OCI-LY3 (cell line): ENCODE measurements at regions not wholly inside any gene's neighbourhood (a gene's known extent, or its start where the extent isn't known, plus 50 kb on each side); places are given as distances from the start of the nearest gene placed in this dataset.

Experiments
- H2AFZ ChIP-seq: fragments of 200-600, 300-600 bp; shearing (Covaris generic); 2 replicates; pipeline ENCODE4 v1.6.0; 2014; ENCODE audit warnings: antibody characterized with exemption, low read depth, low read length
- H3K27ac ChIP-seq: fragments of 200-600, 300-600 bp; sonication (generic); 2 replicates; pipeline ENCODE4 v1.5.1; 2014; ENCODE audit warnings: mild to moderate bottlenecking, low read length, moderate library complexity, mixed read lengths
- H3K27me3 ChIP-seq: fragments of 200-600, 300-600 bp; sonication (generic); 2 replicates; pipeline ENCODE4 v1.6.1; 2014; ENCODE audit warnings: low read depth, low read length, mixed read lengths
- H3K36me3 ChIP-seq: fragments of 200-600, 300-600 bp; sonication (generic); replicated peaks from 2 replicates; pipeline ENCODE3; 2014; ENCODE audit warnings: low read depth, low read length, mixed read lengths
- H3K4me1 ChIP-seq: fragments of 300-600, 200-600 bp; sonication (generic); 2 replicates; pipeline ENCODE4 v1.6.1; 2014; ENCODE audit warnings: low read length, mixed read lengths
- H3K4me2 ChIP-seq: fragments of 200-600, 300-600 bp; sonication (generic); 2 replicates; pipeline ENCODE4 v1.6.1; 2014; ENCODE audit warnings: low read length, mixed read lengths
- H3K4me3 ChIP-seq: fragments of 300-600, 200-600 bp; sonication (generic); 2 replicates; pipeline ENCODE4 v1.5.1; 2014; ENCODE audit warnings: antibody characterized with exemption, mild to moderate bottlenecking, low read length, moderate library complexity
- H3K79me2 ChIP-seq: fragments of 300-600, 200-600 bp; shearing (Covaris generic); 2 replicates; pipeline ENCODE4 v1.6.1; 2014; ENCODE audit warnings: mild to moderate bottlenecking, low read length, mixed read lengths
- H3K9ac ChIP-seq: fragments of 300-600, 200-600 bp; shearing (Covaris generic); 2 replicates; pipeline ENCODE4 v1.6.0; 2014; ENCODE audit warnings: mild to moderate bottlenecking, low read length, moderate library complexity
- H3K9me3 ChIP-seq: fragments of 200-600, 300-600 bp; shearing (Covaris generic); 2 replicates; pipeline ENCODE4 v1.6.1; 2014; ENCODE audit warnings: low read length, mixed read lengths; ENCODE audit not compliant: insufficient read depth
- H4K20me1 ChIP-seq: fragments of 200-600, 300-600 bp; sonication (generic); 2 replicates; pipeline ENCODE4 v1.6.1; 2016; ENCODE audit warnings: low read length, mixed read lengths; ENCODE audit not compliant: insufficient read depth
- CTCF ChIP-seq: fragments of 200-600, 300-600 bp; sonication (generic); IDR thresholded peaks from 2 replicates; pipeline ENCODE4 v1.5.1; 2014; ENCODE audit warnings: antibody characterized with exemption, low read length, low read depth
- EZH2phosphoT487 ChIP-seq: fragments of 200-600 bp; shearing (Covaris generic); IDR thresholded peaks from 2 replicates; pipeline ENCODE4 v1.6.1; 2018; ENCODE audit warnings: antibody characterized with exemption, mixed run types, low read depth

- no peaks in the 10 kb centered on the region for H3K9me3 ChIP-seq
- H2AFZ ChIP-seq = no peak overlapping the region
- no peak overlapping the region for H3K9ac ChIP-seq
- peaks cover 16% of the 10 kb centered on the region for H3K4me1 ChIP-seq
- H3K4me3 ChIP-seq = no peak overlapping the region
- H3K27ac ChIP-seq = no peak overlapping the region
- H3K79me2 ChIP-seq = no peaks in the 10 kb centered on the region
- H4K20me1 ChIP-seq = no peaks in the 10 kb centered on the region
- H3K4me2 ChIP-seq = no peak overlapping the region
- H3K27me3 ChIP-seq = no peaks in the 10 kb centered on the region; the same call in 1 of the 2 replicates
- H3K36me3 ChIP-seq = no peaks in the 10 kb centered on the region
- TF ChIP-seq CTCF (no peak), EZH2phosphoT487 (no peak)
Measured at GRCh38 chr3:177580437-177580836, 383.2 kb upstream of the TBL1XR1 start.

- no peaks in the 10 kb centered on the region for H3K9me3 ChIP-seq
- H3K27ac ChIP-seq = no peak overlapping the region
- H3K9ac ChIP-seq = no peak overlapping the region
- no peaks in the 10 kb centered on the region for H3K27me3 ChIP-seq
- no peaks in the 10 kb centered on the region for H4K20me1 ChIP-seq
- H3K4me1 ChIP-seq = no peaks in the 10 kb centered on the region
- no peak overlapping the region for H2AFZ ChIP-seq
- no peaks in the 10 kb centered on the region for H3K36me3 ChIP-seq
- no peak overlapping the region for H3K4me2 ChIP-seq
- H3K79me2 ChIP-seq = no peaks in the 10 kb centered on the region
- no peak overlapping the region for H3K4me3 ChIP-seq
- no peak for TF ChIP-seq EZH2phosphoT487
- no peak for TF ChIP-seq CTCF
Measured at GRCh38 chr3:177585271-177585670, 388.0 kb upstream of the TBL1XR1 start.

- no peaks in the 10 kb centered on the region for H3K27me3 ChIP-seq
- TF ChIP-seq CTCF (no peak), EZH2phosphoT487 (no peak)
Measured at GRCh38 chr3:177589041-177589650, 391.9 kb upstream of the TBL1XR1 start.

GRCh38 chr3:177589911-177590381, 392.7 kb upstream of the TBL1XR1 start:
- TF ChIP-seq CTCF (no peak), EZH2phosphoT487 (no peak)
- no peak overlapping the region for H3K4me2 ChIP-seq
- H3K27ac ChIP-seq = no peak overlapping the region
- H3K9ac ChIP-seq = no peak overlapping the region
- no peaks in the 10 kb centered on the region for H3K36me3 ChIP-seq
- no peak overlapping the region for H3K4me3 ChIP-seq
- peaks cover 6% of the 10 kb centered on the region for H3K4me1 ChIP-seq
- no peak overlapping the region for H2AFZ ChIP-seq
- H3K79me2 ChIP-seq = no peaks in the 10 kb centered on the region
- no peaks in the 10 kb centered on the region for H3K27me3 ChIP-seq
- no peaks in the 10 kb centered on the region for H4K20me1 ChIP-seq
- H3K9me3 ChIP-seq = no peaks in the 10 kb centered on the region

More at GRCh38 chr3:177589041-177589650, 391.9 kb upstream of the TBL1XR1 start:
- no peak overlapping the region for H3K4me2 ChIP-seq
- H3K9me3 ChIP-seq = no peaks in the 10 kb centered on the region
- H4K20me1 ChIP-seq = no peaks in the 10 kb centered on the region
- H3K4me1 ChIP-seq = peaks cover 6% of the 10 kb centered on the region
- H2AFZ ChIP-seq = no peak overlapping the region
- H3K4me3 ChIP-seq = no peak overlapping the region
- H3K9ac ChIP-seq = no peak overlapping the region
- no peaks in the 10 kb centered on the region for H3K79me2 ChIP-seq
- H3K27ac ChIP-seq = no peak overlapping the region
- H3K36me3 ChIP-seq = no peaks in the 10 kb centered on the region
